Fibroblast of skin of right quadriceps (primary cell): ENCODE measurements at regions not wholly inside any gene's neighbourhood (a gene's known extent, or its start where the extent isn't known, plus 50 kb on each side); places are given as distances from the start of the nearest gene placed in this dataset.
"Not testable (repeated sequence)": the region's sequence is repeated elsewhere in the genome, so short reads cannot be mapped to it uniquely, and the experiment has no call there.

Experiments
- DNase-seq: peaks from one replicate; pipeline ENCODE4 v3.0.0-alpha.2; 2013

DNA sequence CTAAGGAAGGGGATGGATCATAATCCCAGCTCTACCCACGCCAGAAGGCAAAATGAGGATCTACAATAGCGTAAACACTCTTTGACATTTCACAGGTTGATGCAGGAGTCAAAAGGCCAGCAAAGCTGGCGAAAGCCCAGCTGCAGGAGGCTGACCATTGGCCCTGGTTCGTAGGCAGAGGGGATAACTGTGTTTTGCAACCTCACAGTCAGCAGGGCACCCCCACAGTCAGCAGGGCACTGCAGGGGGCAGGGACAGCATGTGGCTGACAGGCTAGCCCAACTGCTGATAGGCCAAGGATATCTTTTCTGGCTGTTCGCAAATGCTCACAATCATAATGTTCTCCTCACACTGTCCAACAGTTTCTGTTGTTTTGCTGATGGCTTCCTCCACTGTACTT, 372.7 kb downstream of the BUD13 start:
- DNase-seq, result no peak

DNA sequence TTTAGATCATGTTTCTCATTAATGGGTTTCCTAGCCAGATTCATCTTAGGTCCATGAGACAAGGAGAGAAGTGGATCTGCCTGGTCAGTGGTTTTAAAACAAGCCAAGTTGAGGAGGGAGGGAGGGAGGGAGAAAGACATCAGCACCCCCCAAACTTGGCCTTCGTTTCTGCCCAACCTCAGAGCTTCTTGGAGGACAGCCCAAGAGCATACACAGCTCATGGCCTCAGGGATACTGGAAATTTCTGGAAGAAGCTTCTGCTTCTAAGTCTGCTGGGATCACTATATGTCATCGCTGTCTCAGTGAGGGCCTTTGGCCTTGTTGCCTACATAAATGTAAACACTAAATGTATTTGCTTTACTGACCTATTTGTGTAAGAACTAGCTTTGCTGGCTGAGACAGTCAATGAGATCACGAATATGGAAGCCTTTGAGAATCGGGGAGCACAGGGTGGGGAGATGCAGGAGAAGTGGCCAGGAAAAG, 375.1 kb downstream of the BUD13 start:
- DNase-seq, result no peak

DNA sequence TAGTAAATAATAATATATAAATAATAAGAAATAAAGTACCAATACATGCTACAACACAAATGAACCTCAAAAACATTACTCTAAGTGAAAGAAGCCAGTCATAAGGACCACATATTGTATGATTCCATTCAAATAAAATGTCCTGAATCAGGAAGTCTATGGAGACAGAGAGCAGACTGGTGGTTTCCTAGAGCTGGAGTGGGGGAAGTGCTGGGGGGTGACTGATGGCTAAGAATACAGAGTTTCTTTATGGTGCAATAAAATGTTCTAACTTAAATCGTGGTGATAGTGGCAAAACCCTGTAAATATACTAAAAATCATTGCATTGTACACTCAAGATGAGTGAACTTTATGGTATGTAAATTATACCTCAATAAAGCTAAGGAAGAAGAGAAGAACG, 376.5 kb downstream of the BUD13 start:
- DNase-seq, result no peak

DNA sequence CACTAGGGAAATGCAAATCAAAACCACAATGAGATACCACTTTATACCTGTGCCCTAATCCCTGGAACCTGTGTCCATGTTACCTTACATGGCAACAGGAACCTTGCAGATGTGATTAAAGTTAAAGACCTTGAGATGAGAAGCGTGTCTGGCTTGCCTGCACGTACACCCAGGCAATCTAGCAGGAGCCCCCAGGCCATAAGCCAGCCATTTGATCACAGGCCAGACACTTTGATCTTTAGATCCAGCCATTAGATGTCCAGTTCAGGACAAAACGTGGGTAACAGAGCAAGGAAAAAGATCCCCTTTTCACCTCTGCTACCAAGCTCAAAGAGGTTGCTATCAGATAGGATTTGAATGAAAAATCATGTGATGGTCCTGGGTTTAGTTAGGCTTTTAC, 378.8 kb downstream of the BUD13 start:
- no peak for DNase-seq

DNA sequence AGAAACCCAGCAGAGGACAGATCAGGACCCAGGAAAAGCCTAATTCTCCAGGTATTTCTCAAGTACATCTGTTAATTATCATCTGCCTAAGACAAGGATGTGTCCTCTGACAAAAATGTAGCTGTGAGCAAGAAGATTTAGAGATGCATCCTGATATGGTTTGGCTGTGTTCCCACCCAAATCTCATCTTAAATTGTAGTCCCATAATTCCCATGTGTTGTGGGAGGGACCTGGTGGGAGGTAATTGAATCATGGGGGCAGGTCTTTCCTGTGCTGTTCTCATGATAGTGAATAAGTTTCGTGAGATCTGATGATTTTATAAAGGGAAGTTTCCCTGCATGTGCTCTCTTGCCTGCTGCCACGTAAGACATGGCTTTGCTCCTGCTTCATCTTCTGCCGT, 381.8 kb downstream of the BUD13 start:
- no peak for DNase-seq

DNA sequence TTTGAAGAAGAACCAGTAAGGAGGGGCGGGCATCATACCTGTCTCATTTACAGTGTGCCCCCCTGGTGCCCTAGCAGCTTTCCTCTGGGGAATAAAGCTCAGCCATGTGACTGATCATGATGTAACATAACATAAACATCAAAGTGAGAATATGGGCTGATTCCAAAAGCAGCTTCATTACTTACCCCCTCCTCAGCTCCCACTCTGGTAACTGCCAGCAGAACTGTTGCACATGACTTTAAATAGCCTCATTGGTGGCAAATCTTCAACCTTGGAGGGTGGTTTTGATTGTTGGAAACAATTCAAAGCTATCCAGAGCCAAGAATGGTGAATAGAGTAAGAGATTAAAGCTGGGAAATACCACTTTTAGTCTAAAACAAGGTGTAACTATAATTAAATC, 384.6 kb downstream of the BUD13 start:
- DNase-seq, result no peak

DNA sequence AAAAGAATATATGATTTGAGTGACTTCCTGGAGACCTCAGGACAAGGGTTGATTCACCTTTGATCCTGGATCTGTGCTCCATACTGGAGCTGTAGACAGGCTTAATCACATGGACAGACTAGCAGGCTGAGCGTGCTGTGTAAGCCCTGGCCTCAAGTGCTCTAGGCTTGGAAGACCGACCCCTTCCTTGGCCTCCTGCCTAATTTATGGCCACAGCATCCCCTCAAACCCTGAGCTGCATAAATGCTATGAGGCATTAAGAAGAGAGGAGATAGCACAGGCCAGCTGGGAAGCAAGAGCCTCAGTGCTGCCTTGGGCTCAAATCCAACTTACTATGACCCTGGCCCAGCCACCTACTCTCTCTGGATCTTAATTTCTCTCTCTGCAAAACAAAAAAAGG, 385.1 kb downstream of the BUD13 start:
- DNase-seq, result no peak

DNA sequence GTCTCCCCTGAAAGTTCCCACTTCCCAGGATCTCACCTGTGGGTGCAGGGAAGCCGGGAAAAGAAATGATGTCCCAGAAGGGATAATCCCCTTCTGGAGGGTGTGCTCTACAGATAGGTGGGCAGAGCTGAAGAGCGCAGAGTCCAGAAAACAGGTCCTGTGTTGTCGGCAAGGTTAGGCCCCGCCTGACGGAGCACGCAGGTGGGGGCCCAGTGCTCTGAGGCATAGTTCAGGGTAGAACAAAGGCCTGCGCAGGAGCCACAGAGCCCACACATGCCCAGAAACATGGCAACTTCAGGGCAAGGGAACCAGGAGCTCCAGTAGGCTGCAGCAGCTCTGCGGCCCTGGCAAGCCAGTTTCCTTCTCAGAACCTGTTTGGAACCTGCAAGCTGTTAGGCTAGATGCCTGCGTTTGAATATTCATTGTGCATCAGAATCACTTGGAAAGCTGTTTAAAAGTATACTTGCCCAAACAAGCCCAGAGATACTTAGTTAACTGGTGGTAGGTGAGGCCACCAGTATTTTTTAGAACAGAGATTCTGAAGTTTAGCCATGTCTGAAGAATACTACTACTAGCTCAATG, 386.6 kb downstream of the BUD13 start:
- no peak for DNase-seq

DNA sequence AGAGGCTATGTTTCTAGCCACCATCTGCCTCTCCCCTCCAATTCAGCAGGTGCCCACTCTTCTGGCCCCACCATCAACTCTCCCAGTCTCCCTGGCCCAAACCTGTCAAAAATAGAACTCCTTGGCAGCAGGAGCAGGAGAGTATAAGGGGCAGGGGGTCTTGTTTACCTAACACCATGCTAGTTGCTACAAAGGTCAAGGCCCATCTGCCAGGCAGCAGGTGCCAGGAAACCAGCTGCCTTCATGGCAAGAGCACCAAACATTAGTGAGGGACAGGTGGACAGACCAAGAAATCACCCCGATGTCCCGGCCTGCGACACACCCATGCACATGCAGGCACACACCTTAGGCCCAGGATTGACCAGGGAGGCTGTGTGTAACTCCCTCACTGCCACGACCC, 387.9 kb downstream of the BUD13 start:
- DNase-seq, result no peak

DNA sequence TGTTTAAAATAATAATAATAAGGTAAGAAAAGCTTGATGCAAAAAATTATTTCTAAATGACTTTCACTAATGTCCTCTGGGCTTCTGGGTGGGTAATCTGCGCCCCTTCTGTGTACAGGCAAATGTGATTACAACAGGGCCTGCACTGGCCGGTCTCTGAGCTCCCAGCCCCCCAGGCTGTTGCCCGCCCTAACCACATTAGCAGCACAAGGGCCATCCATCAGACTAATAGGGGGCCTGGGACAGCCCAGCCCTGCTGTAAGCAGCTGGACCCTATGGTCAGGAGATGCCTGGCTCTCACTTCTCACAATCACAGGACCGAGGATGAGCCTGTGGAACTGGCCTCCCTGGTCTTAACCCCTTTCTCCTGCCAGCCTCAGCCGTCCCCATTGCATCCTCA, 388.4 kb downstream of the BUD13 start:
- DNase-seq, result no peak

DNA sequence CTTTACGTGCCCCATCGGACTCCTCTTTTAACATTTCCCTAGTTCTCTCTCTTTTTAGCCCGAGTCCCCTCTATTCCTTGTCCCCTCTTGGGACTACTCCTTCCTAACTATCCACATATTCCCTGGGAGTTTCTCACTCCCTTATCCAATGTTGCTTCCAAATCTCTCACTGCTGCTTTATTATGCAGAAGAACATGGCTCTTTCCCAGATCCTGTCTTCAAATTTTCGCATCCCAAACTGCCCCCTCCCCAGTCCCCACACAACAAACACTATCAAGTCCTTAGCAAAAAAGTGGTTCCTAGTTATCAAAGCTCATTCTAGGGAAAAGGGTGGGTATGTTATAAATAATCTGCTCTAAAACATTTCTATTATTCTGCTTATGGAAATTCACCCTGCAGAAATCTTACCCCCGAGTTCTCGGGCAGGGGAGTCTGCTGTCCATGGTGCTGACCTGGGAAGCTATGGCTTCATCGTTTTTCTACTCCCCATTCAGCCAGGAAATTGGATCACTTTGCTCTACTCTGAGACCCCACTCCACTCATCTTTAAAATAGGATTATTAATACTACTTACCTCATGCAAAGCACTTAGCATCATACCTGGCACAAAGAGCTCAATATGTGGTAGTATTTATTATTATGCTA, 393.5 kb downstream of the BUD13 start:
- DNase-seq, result peak; percentile 20

DNA sequence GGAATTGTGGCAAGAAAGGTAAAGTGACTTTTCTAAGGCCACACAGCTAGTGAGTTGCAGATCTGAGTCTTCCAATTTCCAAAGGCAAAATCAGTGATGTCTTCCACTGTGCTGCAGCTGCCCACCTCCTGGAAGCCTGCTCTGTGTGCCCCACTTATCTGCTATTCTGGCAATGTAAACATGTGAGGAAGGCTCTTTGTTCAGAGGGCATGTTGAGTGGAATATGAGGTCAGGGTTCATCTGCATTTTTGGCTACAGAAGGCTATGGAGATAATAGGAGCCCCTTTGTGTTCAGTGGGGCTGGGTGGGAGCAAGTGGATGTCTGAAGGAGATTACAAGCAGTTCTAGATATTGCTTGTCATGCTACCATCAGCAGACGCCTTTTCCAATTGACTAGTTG, 396.2 kb downstream of the BUD13 start:
- no peak for DNase-seq

DNA sequence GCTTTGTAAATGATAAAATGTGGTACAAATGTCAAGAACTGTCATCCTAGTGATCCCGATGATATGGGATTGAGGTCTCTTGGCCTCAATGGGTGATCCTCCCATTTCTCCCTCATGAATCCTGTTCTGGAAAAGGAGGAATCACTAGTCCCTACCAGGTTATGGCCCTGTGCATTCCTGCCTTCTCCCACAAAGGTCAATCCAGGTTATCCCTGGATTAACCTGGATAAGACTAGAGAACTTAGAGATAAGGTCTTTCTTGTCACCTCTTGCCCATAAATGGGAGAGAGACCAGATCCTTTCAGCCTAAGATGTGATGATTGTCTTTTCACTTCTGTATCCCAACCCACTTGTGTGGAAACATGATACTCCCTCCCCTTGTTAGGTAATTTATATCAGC, 396.7 kb downstream of the BUD13 start:
- DNase-seq, result no peak

DNA sequence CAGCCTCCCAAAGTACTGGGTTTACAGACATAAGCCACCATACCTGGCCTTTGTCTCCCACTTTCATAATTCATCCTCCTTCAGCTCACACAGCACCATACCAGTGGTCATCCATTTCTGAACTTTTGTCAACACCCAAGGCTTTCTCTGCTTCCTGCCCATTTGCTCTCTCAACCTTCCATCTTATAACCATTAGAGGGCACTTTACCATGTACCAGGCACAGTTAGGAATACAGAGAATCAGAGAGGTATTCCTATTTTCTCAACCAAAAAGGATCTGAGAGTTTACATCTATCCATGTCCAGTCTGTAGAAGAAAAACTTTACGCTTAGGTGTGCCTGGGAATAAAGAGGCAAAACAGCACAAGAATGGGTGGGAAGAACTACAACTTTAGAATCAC, 397.6 kb downstream of the BUD13 start:
- no peak for DNase-seq

DNA sequence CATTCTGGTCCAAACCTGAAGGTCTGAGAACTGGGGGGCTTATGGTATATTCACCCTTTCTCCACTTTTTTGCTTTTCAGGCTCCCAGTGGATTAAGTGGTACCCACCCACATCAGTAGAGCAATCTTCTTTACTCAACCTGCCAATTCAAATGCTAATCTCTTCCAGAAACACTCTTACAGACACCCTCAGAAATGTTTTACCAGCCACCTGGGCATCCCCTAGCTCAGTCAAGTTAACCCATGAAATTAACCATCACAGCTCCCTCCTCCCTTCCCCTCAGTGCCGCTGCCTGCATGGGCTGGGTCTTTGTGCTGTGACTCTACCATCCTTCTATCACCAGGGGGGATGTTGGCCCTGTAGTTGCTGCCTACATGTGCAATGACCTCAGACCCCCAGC, 398.7 kb downstream of the BUD13 start:
- no peak for DNase-seq

DNA sequence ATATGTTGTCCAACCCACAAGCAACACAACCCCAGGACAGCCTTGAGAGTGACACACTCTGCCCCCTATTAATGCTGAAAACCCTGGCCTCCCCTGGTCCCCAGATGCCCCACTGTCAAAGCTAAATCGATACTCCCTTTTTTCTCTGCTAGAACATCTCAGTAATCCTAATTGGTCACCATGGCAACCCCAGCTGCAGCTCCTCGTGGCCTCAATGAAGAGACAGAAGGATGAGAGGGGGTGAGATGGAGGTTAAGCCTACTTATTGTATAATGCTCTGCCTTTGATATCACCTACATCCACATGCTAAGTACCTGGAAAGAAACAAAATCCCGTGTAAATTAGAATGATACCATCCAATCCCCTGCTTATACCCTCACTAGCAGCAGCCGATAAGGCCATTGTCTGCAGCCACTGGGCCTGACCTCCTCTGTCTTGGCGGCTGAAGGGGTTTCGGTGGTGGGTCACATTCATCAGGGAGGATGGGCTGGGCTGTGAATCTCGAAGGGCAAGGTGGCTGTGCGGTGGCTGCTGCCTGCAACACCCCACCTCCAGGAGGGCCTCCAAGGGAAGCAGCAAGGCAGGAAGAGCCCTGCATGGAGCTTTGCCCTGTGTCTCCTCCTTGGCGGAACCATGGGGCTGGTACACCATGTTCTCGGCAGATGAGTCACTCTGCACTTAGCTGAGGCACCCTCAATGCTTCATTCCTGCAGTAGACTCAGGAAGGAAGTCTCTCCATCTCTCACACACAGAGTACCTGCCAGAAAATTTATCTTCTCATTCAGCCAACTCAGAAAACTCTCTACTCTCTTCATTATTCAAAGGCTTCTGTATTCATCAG, 399.5 kb downstream of the BUD13 start:
- DNase-seq, result no peak

DNA sequence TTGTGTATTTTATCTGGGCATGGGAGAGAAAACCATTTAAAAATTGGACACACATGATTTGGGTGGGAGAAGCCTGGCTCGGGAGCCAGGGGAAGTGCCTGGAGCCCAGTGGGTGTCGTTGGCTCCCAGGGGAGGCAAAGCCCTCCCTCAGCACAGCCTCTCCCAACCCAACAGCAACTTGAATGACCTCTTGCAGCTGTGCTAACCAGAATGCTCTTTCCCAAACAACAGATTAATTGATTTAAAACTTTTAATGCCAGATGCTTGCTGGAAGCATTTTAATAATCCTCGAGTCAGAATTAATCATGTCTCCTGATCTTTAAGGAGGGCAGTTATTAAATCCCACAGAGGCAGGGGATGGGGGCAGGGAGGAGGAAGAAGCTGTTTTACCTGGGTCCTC, 401.6 kb downstream of the BUD13 start:
- no peak for DNase-seq

DNA sequence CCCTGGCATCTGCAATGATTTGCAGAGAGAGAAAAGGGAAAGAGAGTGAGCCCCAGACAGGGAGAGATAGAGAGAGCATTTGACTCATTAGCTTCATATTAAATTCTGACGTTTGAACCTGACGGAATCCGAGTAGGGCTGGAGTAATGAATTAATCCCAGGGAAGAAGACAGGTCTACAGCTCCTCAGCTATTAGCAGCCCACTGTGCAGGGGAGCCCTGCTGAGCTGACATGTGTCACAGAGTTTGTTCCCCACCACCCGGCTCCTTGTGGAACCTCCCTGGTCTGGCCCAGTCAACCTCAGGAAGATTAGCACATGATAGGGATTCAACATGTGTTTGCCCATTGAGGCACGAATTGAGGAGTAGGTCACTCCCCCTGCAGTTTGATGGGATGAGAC, 404.0 kb downstream of the BUD13 start:
- DNase-seq, result no peak

DNA sequence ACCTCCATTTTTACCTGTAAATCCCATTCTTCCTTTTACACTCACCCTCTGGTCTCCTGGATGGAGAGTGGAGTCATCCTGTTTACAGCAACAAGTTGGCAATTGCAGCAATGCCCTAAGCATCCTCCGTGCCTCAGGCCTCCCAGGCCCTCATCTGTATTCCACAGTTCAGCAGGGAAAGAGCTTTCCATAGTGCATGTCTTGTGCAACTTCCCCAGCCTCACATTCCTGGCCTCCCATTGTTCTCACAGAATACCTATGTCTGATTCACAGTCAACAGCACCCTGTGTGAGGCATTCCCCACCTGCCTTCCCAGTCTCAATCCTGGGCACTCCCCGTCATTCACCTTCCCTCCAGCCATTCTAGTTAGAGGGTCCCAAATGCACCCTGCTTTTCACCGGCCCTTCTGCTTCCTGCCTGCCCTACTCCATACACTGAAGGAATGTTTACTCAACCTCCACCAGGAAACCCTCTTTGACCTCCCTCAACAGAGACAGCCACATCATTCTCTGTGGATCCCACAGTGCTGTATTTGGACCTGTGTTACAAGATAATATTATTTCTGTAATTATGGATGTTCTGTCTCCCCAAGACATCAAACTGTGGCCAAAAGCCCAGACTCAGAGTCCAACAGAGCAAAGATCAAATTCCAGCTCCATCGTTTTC, 405.7 kb downstream of the BUD13 start:
- DNase-seq, result no peak

DNA sequence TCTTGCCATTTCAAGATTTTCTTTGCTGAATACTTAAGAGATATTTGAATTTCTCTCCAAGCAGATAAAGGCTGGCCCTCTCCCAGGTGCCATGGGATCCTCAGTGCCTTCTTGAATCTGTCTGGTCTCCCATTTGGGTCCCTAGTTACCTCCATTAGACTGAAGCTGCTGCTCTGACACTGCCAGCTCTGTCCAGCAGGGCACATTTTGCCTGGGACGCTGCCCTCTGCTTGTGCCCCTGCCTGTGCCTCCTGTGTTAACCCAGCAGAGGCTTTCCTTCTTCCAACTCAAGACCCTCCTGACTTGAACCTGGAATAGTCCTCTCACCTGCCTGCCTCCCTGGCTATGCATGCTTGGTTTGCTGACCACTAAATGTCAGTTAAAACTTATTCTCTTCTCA, 406.3 kb downstream of the BUD13 start:
- no peak for DNase-seq

DNA sequence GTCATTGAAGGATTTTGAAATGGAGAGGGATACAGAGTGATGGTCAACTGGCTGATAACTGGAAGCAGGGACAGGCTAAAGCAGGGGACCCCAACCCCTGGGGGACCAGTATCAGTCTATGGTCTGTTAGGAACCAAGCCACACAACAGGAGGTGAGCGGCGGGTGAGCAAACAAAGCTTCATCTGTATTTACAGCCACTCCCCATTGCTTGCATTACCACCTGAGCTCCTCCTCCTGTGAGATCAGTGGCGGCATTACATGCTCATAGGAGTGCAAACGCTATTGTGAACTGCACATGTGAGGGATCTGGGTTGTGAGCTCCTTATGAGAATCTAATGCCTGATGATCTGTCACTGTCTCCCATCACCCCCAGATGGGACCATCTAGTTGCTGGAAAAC, 407.9 kb downstream of the BUD13 start:
- not testable (repeated sequence) for DNase-seq

DNA sequence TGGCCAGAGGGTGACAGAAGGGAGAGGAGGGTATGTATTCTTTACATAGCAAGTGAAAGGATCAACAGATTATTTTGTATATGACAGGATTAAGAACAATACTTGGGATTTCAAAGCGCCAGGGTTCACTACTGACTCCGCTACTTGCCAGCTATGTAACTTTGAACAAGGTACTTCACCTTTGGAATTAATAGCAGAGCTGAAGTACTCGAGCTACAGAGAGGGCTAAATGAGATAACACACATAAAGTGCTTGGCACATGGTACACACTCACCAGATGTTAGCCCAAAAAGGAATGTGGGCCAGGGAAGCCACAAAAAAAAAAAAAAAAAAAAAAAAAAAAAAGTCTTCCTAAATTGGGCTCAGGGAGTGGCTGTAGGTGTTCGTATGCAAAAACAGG, 408.4 kb downstream of the BUD13 start:
- no peak for DNase-seq

DNA sequence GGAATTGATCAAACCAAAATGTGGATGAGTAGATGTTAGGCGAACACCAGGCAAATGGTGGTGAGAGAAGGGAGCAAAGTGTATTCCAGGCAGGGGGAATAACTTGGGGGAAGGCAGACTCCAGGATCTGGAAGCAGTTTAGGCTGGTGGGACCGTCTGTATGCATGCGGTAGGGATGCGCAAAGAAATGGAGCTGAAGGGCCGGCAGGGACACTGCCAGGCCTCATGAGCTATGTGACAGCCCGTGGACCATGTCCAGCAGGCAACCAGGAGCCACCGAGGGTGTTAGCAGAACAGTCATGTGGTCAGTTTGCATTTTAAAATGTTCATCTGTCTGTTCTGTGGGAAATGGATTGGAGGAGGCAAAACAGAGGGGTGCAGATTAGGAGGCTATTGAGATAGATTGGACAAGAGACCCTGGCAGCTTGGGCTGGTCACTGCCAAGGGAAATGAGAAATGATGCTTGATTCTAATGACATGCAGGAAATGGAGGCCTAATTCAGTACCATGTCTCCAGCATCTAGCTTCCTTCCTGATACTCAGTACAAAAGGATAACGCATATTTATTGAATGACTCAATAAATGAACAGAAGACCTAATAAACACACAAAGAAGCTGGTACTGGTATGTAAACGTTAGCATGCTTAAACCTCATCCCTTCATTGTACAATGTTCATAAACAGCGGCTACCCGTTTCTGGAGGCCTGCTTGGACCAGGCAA, 412.4 kb downstream of the BUD13 start:
- no peak for DNase-seq
